ENCODE measurements at regions not wholly inside any gene's neighbourhood (a gene's known extent, or its start where the extent isn't known, plus 50 kb on each side); places are given as distances from the start of the nearest gene placed in this dataset.

DNA sequence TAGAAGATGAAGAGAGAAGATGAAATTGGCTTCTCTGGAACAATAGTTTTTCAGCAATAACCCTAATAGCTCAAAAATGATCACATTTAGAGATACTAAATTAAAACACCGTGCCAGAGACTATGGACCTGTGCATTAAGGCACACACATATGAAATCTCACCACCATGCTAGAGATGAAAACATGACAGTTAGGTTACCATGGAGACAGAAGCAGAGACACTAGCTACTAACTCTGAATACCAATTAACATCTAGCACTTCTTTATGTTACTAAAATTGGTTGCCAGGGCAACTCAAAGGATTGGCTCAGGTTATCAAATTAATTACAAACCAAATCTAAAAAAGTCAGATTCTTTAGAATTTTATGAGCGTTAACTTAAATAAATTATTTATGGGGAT is 337.7 kb downstream of the PLK2 start:
- no peak for DNase-seq (ENCODE audit: low read depth)
- TF ChIP-seq, protein P1, sequence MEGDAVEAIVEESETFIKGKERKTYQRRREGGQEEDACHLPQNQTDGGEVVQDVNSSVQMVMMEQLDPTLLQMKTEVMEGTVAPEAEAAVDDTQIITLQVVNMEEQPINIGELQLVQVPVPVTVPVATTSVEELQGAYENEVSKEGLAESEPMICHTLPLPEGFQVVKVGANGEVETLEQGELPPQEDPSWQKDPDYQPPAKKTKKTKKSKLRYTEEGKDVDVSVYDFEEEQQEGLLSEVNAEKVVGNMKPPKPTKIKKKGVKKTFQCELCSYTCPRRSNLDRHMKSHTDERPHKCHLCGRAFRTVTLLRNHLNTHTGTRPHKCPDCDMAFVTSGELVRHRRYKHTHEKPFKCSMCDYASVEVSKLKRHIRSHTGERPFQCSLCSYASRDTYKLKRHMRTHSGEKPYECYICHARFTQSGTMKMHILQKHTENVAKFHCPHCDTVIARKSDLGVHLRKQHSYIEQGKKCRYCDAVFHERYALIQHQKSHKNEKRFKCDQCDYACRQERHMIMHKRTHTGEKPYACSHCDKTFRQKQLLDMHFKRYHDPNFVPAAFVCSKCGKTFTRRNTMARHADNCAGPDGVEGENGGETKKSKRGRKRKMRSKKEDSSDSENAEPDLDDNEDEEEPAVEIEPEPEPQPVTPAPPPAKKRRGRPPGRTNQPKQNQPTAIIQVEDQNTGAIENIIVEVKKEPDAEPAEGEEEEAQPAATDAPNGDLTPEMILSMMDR (IDR thresholded peaks at IDR 0.05; ENCODE audit: insufficient read depth, low read depth, low read length): no peak
- H3K4me3 ChIP-seq (ENCODE audit: low read depth, low read length): no peak overlapping the region

DNA sequence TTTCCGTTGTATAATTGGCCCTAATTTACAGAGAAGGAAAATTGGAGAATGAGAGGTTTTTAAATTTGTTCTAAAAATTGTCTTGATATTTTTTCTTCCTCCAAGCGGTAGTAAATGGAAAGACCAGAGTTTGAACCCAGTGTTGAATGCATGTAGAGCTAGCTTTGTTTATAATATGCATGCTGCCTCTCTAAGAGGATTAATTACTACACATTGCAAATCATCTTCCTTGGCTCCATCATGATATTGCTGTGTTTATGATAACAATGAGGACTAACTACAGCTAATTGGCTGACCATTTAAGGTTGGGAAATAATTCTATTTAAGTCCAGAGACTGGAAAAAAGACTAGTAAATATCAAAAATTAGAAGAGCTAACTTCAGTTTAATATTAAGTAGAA is 338.5 kb downstream of the PLK2 start:
- TF ChIP-seq, protein P1 (IDR thresholded peaks at IDR 0.05; ENCODE audit: insufficient read depth, low read depth, low read length): no peak
- no peak for DNase-seq (ENCODE audit: low read depth)
- H3K4me3 ChIP-seq (ENCODE audit: low read depth, low read length): no peak overlapping the region

DNA sequence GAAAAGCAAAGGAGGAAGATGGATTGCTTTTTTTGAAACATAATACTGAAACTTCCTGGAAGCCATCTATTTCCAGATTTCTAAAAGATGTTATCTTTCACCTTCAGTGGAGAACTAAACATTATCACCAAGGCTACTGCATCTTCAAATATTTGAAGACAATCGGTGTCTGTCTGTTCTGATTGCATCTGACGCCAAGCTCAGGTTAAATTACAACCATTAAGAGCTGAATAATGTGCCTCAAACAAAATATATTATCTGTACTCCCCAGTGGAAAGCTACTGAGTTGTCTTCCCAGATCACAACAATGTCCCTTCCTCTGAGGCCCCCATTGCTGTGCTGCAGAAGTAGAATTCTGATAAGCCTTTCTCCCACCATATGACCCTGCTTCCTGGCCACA is 342.3 kb downstream of the PLK2 start:
- no peak overlapping the region for H3K4me3 ChIP-seq (ENCODE audit: low read depth, low read length)
- no peak for DNase-seq (ENCODE audit: low read depth)

DNA sequence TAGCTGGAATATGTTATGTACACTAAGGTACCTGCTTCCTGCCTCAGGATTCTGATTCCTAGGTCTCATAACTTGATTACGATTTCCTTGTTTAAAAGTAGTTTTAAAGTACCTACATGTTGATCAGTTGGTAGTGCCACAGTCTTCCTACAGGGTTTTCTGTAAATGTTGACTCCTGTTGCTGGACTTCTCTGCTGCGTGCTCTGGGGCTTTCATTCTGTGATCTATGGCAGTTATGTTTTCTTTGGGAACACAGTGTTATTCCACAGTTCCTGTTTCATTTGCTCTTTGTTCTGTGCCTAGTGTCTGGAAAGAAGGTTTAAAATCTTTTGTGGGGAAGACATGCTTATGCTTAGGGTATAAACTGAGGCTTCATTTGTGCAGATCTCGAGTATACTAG is 343.5 kb downstream of the PLK2 start:
- TF ChIP-seq, protein P1 (IDR thresholded peaks at IDR 0.05; ENCODE audit: insufficient read depth, low read depth, low read length): no peak
- no peak for DNase-seq (ENCODE audit: low read depth)
- no peak overlapping the region for H3K4me3 ChIP-seq (ENCODE audit: low read depth, low read length)

More for the DNA sequence above, 342.3 kb downstream of the PLK2 start:
- TF ChIP-seq, protein P1 (IDR thresholded peaks at IDR 0.05; ENCODE audit: insufficient read depth, low read depth, low read length): no peak

- TF ChIP-seq, protein P1 (IDR thresholded peaks at IDR 0.05; ENCODE audit: insufficient read depth, low read depth, low read length): no peak
- DNase-seq (ENCODE audit: low read depth): no peak
- no peak overlapping the region for H3K4me3 ChIP-seq (ENCODE audit: low read depth, low read length)
Measured at GRCh38 chr5:58115811-58116210, 344.1 kb downstream of the PLK2 start.

GRCh38 chr5:58114324-58114723 is 345.6 kb downstream of the PLK2 start:
- DNase-seq (ENCODE audit: low read depth): no peak
- no peak overlapping the region for H3K4me3 ChIP-seq (ENCODE audit: low read depth, low read length)
- TF ChIP-seq, protein P1 (IDR thresholded peaks at IDR 0.05; ENCODE audit: insufficient read depth, low read depth, low read length): no peak

- TF ChIP-seq, protein P1 (IDR thresholded peaks at IDR 0.05; ENCODE audit: insufficient read depth, low read depth, low read length): no peak
Measured at GRCh38 chr5:58113172-58113571, 346.7 kb downstream of the PLK2 start.

More at GRCh38 chr5:58113172-58113571, 346.7 kb downstream of the PLK2 start:
- DNase-seq (ENCODE audit: low read depth): no peak
- H3K4me3 ChIP-seq (ENCODE audit: low read depth, low read length): no peak overlapping the region
